ENCODE measurements at regions not wholly inside any gene's neighbourhood (a gene's known extent, or its start where the extent isn't known, plus 50 kb on each side); places are given as distances from the start of the nearest gene placed in this dataset.

DNA sequence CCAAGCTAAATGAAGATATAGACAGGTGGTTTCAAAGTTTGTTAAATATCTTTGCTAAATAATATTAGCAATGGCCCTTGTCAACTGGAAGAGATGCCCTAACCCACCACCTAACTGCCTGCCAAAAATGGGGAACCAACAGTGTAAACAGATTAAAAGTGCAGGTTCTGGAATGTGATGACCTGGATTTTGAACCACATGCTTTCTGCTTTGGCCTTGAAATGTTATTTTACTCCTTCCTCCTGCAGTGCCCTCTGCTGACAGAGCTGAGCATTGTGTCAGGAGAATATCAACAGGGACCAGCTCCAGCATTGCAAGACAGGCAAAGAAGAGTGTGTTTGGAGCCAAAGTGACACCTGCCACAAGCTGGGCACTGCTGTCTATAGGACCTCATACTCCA is 226.6 kb downstream of the MYLK4 start:
- peak; percentile 38 for TF ChIP-seq RAD21 (IDR thresholded peaks at IDR 0.05; ENCODE audit: low read depth)
- TF ChIP-seq CEBPB (IDR thresholded peaks at IDR 0.05): no peak

- TF ChIP-seq NFIC (IDR thresholded peaks at IDR 0.05) (no peak), FOXM1 (IDR thresholded peaks at IDR 0.05; ENCODE audit: borderline replicate concordance, low read depth) (no peak), MAX (IDR thresholded peaks at IDR 0.05) (no peak)
Measured at GRCh38 chr6:2523061-2523460, 227.7 kb downstream of the MYLK4 start.

- TF ChIP-seq CREB1 (IDR thresholded peaks at IDR 0.05; ENCODE audit: low read depth): no peak
- no peak for TF ChIP-seq YY1 (IDR thresholded peaks at IDR 0.05; ENCODE audit: low read depth)
- TF ChIP-seq, protein P1, sequence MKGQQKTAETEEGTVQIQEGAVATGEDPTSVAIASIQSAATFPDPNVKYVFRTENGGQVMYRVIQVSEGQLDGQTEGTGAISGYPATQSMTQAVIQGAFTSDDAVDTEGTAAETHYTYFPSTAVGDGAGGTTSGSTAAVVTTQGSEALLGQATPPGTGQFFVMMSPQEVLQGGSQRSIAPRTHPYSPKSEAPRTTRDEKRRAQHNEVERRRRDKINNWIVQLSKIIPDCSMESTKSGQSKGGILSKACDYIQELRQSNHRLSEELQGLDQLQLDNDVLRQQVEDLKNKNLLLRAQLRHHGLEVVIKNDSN (IDR thresholded peaks at IDR 0.05): no peak
Measured at GRCh38 chr6:2522521-2522920, 228.2 kb downstream of the MYLK4 start.

DNA sequence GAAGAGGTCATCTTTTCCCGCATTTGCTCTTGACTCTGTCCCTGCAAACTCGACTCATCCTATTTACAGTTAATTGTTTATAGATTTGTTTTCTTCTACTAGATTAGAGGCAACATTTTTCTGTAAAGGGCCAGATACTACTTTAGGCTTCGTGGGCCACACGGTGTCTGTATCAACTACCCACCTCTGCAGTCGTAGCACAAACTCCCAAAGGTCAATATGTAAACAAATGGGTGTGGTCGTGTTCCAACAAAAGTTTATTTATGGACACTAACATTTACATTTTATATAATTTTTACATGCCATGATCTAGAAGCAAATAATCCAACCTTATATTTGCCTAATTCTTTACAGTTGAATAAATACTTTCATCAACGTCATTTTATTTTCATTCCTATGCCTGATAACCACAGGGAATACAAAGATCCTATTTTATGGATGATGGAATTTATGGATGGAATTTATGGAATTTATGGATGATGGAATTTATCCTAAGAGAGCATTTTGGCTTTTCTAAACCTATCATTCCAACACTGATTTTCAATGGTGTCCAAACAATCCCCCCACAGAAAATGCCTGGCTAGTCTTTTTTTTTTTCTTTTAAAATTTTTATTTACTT is 232.8 kb downstream of the MYLK4 start:
- TF ChIP-seq FOXM1 (IDR thresholded peaks at IDR 0.05; ENCODE audit: borderline replicate concordance, low read depth): no peak
- no peak for TF ChIP-seq EP300 (IDR thresholded peaks at IDR 0.05; ENCODE audit: borderline replicate concordance)
- no peak for TF ChIP-seq TEAD4 (IDR thresholded peaks at IDR 0.05)
- no peak for TF ChIP-seq RAD21 (IDR thresholded peaks at IDR 0.05; ENCODE audit: low read depth)
- no peak for TF ChIP-seq ZBTB7A (IDR thresholded peaks at IDR 0.05; ENCODE audit: low read depth)
- no peak for TF ChIP-seq CEBPB (IDR thresholded peaks at IDR 0.05)
- no peak for TF ChIP-seq YY1 (IDR thresholded peaks at IDR 0.05; ENCODE audit: low read depth)
- TF ChIP-seq, protein P1 (IDR thresholded peaks at IDR 0.05): no peak

- TF ChIP-seq EP300 (IDR thresholded peaks at IDR 0.05; ENCODE audit: borderline replicate concordance): no peak
- TF ChIP-seq, protein P1 (IDR thresholded peaks at IDR 0.05): no peak
- no peak for TF ChIP-seq YY1 (IDR thresholded peaks at IDR 0.05; ENCODE audit: low read depth)
- TF ChIP-seq RAD21 (IDR thresholded peaks at IDR 0.05; ENCODE audit: low read depth): no peak
- TF ChIP-seq, protein P2, sequence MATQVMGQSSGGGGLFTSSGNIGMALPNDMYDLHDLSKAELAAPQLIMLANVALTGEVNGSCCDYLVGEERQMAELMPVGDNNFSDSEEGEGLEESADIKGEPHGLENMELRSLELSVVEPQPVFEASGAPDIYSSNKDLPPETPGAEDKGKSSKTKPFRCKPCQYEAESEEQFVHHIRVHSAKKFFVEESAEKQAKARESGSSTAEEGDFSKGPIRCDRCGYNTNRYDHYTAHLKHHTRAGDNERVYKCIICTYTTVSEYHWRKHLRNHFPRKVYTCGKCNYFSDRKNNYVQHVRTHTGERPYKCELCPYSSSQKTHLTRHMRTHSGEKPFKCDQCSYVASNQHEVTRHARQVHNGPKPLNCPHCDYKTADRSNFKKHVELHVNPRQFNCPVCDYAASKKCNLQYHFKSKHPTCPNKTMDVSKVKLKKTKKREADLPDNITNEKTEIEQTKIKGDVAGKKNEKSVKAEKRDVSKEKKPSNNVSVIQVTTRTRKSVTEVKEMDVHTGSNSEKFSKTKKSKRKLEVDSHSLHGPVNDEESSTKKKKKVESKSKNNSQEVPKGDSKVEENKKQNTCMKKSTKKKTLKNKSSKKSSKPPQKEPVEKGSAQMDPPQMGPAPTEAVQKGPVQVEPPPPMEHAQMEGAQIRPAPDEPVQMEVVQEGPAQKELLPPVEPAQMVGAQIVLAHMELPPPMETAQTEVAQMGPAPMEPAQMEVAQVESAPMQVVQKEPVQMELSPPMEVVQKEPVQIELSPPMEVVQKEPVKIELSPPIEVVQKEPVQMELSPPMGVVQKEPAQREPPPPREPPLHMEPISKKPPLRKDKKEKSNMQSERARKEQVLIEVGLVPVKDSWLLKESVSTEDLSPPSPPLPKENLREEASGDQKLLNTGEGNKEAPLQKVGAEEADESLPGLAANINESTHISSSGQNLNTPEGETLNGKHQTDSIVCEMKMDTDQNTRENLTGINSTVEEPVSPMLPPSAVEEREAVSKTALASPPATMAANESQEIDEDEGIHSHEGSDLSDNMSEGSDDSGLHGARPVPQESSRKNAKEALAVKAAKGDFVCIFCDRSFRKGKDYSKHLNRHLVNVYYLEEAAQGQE (IDR thresholded peaks at IDR 0.05; ENCODE audit: low read depth): no peak
- TF ChIP-seq FOXM1 (IDR thresholded peaks at IDR 0.05; ENCODE audit: borderline replicate concordance, low read depth): no peak
- TF ChIP-seq EGR1 (IDR thresholded peaks at IDR 0.05): no peak
- TF ChIP-seq TAF1 (IDR thresholded peaks at IDR 0.05; ENCODE audit: low read depth): no peak
- no peak for TF ChIP-seq TCF12 (IDR thresholded peaks at IDR 0.05; ENCODE audit: low read depth)
- no peak for TF ChIP-seq CREB1 (IDR thresholded peaks at IDR 0.05; ENCODE audit: low read depth)
- TF ChIP-seq ZBTB7A (IDR thresholded peaks at IDR 0.05; ENCODE audit: low read depth): no peak
Measured at GRCh38 chr6:2517401-2517800, 233.3 kb downstream of the MYLK4 start.

GRCh38 chr6:2516059-2516458 is 234.7 kb downstream of the MYLK4 start:
- TF ChIP-seq EP300 (IDR thresholded peaks at IDR 0.05; ENCODE audit: borderline replicate concordance): no peak
- no peak for TF ChIP-seq EGR1 (IDR thresholded peaks at IDR 0.05)
- TF ChIP-seq NFIC (IDR thresholded peaks at IDR 0.05): no peak
- no peak for TF ChIP-seq MAX (IDR thresholded peaks at IDR 0.05)
- TF ChIP-seq RAD21 (IDR thresholded peaks at IDR 0.05; ENCODE audit: low read depth): no peak
- TF ChIP-seq ZBTB7A (IDR thresholded peaks at IDR 0.05; ENCODE audit: low read depth): no peak
- no peak for TF ChIP-seq YY1 (IDR thresholded peaks at IDR 0.05; ENCODE audit: low read depth)
- TF ChIP-seq CEBPB (IDR thresholded peaks at IDR 0.05): no peak
- no peak for TF ChIP-seq FOXM1 (IDR thresholded peaks at IDR 0.05; ENCODE audit: borderline replicate concordance, low read depth)
- no peak for TF ChIP-seq TCF12 (IDR thresholded peaks at IDR 0.05; ENCODE audit: low read depth)

DNA sequence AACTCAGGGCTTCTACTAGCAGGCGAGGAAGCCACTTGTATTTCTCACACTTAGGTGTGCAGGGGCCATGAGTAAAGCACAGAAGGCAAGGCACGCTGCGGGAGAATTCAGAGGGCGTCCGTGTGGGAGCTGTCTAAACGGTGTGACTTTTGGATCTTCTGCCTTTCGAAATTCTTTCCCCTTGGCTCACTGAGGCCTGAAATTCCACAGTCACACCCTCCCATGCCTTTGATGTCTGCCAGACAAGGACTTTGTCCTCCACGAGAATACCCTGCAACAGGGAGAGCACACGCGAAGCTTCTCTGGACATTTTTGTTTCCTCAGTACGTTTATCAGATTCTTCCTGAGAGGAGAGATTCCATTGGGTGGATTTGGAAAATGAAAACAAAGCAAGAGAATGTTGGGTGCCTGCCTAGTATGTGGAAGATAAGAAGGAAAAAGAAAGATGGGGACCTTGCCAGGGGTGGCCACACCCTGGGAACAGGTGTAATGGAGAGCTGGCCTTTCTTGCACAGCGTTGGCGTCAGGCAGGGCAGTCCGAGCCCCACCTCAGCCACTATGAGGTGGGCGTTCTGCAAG is 235.7 kb downstream of the MYLK4 start:
- TF ChIP-seq NFIC (IDR thresholded peaks at IDR 0.05) (no peak), CREB1 (IDR thresholded peaks at IDR 0.05; ENCODE audit: low read depth) (no peak), RAD21 (IDR thresholded peaks at IDR 0.05; ENCODE audit: low read depth) (no peak), TAF1 (IDR thresholded peaks at IDR 0.05; ENCODE audit: low read depth) (no peak), TEAD4 (IDR thresholded peaks at IDR 0.05) (no peak), EGR1 (IDR thresholded peaks at IDR 0.05) (no peak), YY1 (IDR thresholded peaks at IDR 0.05; ENCODE audit: low read depth) (no peak), EP300 (IDR thresholded peaks at IDR 0.05; ENCODE audit: borderline replicate concordance) (no peak), MAX (IDR thresholded peaks at IDR 0.05) (no peak), FOXM1 (IDR thresholded peaks at IDR 0.05; ENCODE audit: borderline replicate concordance, low read depth) (no peak)
- TF ChIP-seq, protein P2 (IDR thresholded peaks at IDR 0.05; ENCODE audit: low read depth): no peak
